Testis (tissue), 2 donors: ENCODE measurements at regions not wholly inside any gene's neighbourhood (a gene's known extent, or its start where the extent isn't known, plus 50 kb on each side); places are given as distances from the start of the nearest gene placed in this dataset.

Experiments
- DNase-seq: peaks from one replicate; pipeline ENCODE4 v3.0.0-alpha.2; 2019
- H3K27ac ChIP-seq, 2 donors: fragments of 200-600 bp; sonication (generic); one replicate each; pipeline ENCODE4 v1.5.1; 2019
- H3K27me3 ChIP-seq: fragments of 200-600 bp; sonication (generic); one replicate; pipeline ENCODE4 v1.5.1; 2019
- H3K36me3 ChIP-seq: fragments of 200-600 bp; sonication (generic); one replicate; pipeline ENCODE4 v1.5.1; 2017; ENCODE audit warnings: low read depth; ENCODE audit errors: missing control alignments
- H3K4me1 ChIP-seq: fragments of 200-600 bp; sonication (generic); one replicate; pipeline ENCODE4 v1.5.1; 2019
- H3K4me3 ChIP-seq, 2 donors: fragments of 200-600 bp; sonication (generic); one replicate each; pipeline ENCODE4 v1.5.1; 2017 to 2019
- H3K9me3 ChIP-seq: fragments of 200-600 bp; sonication (generic); one replicate; pipeline ENCODE4 v1.5.1; 2017
- POLR2A ChIP-seq: fragments of 450-650 bp; IDR thresholded peaks from one replicate; pipeline ENCODE4 v1.6.1; 2017; ENCODE audit warnings: antibody characterized with exemption, mild to moderate bottlenecking, moderate library complexity
- WGBS, 2 donors: methylation state at CpG; one replicate each; pipeline ENCODE4 v1.1.5; 2018; 5-methylcytosine and 5-hydroxymethylcytosine counted together
- intact Hi-C: fragments of 100-400 bp; cut with DNase I; formaldehyde crosslinking; loops from one replicate; pipeline ENCODE4 v1.15.1; 2023; ENCODE audit warnings: low total_unique reads
- TF ChIP-seq, protein P1 (sequence below), 3 experiments: fragments of 450-650 bp in 2 of 3; fragments of 200-600 bp in 1 of 3; sonication (generic) in 1 of 3; IDR thresholded peaks; one replicate each; pipeline ENCODE4 v1.5.1; 2016 to 2019; ENCODE audit warnings: antibody characterized with exemption in 3 of 3, mild to moderate bottlenecking in 2 of 3, moderate library complexity in 1 of 3

DNA sequence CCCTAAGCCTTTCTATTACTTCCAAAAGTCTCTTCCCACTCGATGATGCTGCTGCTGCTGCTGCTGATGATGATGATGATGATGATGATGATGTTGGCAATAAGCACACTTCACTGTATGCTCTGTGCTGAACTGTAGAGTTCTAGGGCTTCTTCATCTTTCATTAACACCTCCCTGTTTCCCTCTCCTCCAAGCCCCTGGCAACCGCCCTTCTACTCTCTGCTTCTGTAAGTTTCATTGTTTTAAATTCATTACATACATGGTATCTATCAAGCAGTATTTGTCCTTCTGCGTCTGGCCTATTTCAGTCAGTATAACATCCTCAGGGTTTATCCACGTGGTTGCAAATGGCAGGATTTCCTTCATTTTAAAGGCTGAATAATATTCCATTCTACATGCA, 100.2 kb downstream of the THBS2 start:
- WGBS, 2 donors: 90 to 96% methylated on average over 4 of the region's 4 CpGs
- DNase-seq: no peak
- H3K27me3 ChIP-seq: no peaks in the 10 kb centered on the region
- no peak overlapping the region for H3K4me3 ChIP-seq
- H3K4me1 ChIP-seq: no peaks in the 10 kb centered on the region
- no peak overlapping the region for H3K27ac ChIP-seq
- H3K9me3 ChIP-seq: no peaks in the 10 kb centered on the region
- no peak for TF ChIP-seq POLR2A
- TF ChIP-seq, protein P1, sequence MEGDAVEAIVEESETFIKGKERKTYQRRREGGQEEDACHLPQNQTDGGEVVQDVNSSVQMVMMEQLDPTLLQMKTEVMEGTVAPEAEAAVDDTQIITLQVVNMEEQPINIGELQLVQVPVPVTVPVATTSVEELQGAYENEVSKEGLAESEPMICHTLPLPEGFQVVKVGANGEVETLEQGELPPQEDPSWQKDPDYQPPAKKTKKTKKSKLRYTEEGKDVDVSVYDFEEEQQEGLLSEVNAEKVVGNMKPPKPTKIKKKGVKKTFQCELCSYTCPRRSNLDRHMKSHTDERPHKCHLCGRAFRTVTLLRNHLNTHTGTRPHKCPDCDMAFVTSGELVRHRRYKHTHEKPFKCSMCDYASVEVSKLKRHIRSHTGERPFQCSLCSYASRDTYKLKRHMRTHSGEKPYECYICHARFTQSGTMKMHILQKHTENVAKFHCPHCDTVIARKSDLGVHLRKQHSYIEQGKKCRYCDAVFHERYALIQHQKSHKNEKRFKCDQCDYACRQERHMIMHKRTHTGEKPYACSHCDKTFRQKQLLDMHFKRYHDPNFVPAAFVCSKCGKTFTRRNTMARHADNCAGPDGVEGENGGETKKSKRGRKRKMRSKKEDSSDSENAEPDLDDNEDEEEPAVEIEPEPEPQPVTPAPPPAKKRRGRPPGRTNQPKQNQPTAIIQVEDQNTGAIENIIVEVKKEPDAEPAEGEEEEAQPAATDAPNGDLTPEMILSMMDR (IDR thresholded peaks at IDR 0.05): no peak
- H3K36me3 ChIP-seq: no peaks in the 10 kb centered on the region
- intact Hi-C loops: no loop called here

DNA sequence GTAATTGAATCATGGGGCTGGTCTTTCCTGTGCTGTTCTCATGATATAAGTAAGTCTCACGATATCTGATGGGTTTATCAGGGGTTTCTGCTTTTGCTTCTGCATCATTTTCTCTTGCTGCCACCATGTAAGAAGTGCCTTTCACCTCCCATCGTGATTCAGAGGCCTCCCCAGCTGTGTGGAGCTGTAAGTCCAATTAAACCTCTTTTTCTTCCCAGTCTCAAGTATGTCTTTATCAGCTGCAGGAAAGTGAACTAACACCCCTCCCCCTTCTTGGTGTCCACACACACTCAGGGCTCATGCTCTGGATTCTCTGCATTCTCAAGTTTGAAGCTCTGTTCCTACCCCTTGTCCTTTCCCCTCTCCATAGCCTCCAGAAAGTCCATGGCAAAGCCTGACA, 107.1 kb downstream of the THBS2 start:
- H3K27me3 ChIP-seq: no peaks in the 10 kb centered on the region
- peaks cover 8% of the 10 kb centered on the region for H3K4me1 ChIP-seq
- no peak for DNase-seq
- whole genome bisulfite sequencing, 2 donors: 74 to 78% methylated on average over 2 of the region's 2 CpGs
- H3K9me3 ChIP-seq: no peaks in the 10 kb centered on the region
- H3K27ac ChIP-seq: no peak overlapping the region
- no peak for TF ChIP-seq POLR2A
- TF ChIP-seq, protein P1 (IDR thresholded peaks at IDR 0.05): no peak
- no peak overlapping the region for H3K4me3 ChIP-seq
- intact Hi-C loops: no loop called here
- no peaks in the 10 kb centered on the region for H3K36me3 ChIP-seq

DNA sequence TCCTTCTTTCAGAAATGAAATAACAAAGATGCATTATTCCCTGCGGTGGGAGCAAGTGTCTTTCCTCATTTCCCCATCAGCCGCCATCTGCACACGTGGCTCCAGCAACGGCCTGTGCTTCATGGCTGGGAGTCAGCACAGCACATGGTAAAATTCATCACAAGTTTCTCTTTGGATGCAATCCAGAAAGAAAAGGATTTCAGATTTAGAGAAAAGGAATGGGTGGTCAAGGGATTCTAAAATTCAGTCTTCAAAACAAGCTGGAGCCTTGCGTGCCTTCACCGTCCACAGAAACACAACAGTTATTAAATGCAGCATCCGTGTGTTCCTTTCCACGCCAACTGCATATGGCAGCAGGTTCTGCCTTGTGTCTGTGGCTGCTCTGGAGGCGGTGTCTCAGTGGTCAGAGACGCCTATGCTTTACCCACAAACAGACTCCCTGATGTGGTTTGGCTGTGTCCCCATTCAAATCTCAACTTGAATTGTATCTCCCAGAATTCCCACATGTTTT, 107.6 kb downstream of the THBS2 start:
- Histone ChIP-seq H3K36me3 (no peaks in the 10 kb centered on the region), H3K4me1 (peaks cover 8% of the 10 kb centered on the region), H3K9me3 (no peaks in the 10 kb centered on the region), H3K27ac (no peak overlapping the region), H3K27me3 (no peaks in the 10 kb centered on the region), H3K4me3 (no peak overlapping the region)
- intact Hi-C loops: no loop called here
- TF ChIP-seq, protein P1 (IDR thresholded peaks at IDR 0.05): no peak
- TF ChIP-seq POLR2A: no peak
- WGBS, 2 donors: 62 to 78% methylated on average over 10 of the region's 10 CpGs
- no peak for DNase-seq

DNA sequence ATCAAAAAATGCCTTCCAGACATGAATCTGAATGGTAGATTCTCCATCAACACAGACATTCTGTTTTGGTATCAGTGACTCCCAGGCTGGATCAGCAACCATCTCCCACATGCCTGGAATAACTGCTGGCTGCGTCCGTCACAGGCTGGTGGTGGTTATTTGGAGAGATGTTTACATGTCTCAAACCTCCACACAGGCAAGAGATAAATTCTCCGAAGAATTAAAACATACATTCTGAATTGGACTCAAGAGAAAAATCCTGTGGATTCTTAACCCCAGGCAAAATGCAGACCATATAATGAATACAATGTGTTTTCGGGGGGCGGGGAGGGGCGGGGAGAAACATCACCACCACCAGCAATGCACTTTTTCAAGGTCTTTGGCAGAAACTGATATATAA, 108.2 kb downstream of the THBS2 start:
- Histone ChIP-seq H3K27ac (no peak overlapping the region), H3K4me1 (peaks cover 8% of the 10 kb centered on the region), H3K27me3 (no peaks in the 10 kb centered on the region), H3K9me3 (no peaks in the 10 kb centered on the region), H3K4me3 (no peak overlapping the region), H3K36me3 (no peaks in the 10 kb centered on the region)
- TF ChIP-seq, protein P1 (IDR thresholded peaks at IDR 0.05): no peak
- TF ChIP-seq POLR2A: no peak
- no peak for DNase-seq
- WGBS, 2 donors: 52 to 66% methylated on average over 6 of the region's 6 CpGs
- intact Hi-C loops: no loop called here

DNA sequence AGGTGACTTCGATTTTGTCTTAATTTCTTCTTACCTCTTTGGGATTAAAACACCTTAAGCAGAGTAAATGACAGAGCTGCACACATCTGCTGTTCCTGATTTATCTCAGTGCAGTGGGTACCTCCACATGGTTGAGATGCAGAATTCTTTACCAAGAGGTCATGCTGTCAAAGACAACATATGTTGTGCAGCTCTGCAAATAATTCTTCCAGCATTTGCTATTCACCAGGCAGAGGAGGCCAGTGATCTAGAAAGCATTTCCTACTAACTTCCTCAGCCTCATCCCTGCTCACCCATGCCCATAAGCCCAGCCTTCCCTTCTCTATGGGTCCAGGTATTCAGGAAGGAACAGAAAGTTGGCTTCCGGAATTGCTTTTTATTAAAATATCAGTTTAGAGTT, 109.3 kb downstream of the THBS2 start:
- no peaks in the 10 kb centered on the region for H3K36me3 ChIP-seq
- no peaks in the 10 kb centered on the region for H3K9me3 ChIP-seq
- no peak overlapping the region for H3K4me3 ChIP-seq
- no peak overlapping the region for H3K27ac ChIP-seq
- intact Hi-C loops: no loop called here
- TF ChIP-seq, protein P1 (IDR thresholded peaks at IDR 0.05): no peak
- no peak for TF ChIP-seq POLR2A
- peaks cover 8% of the 10 kb centered on the region for H3K4me1 ChIP-seq
- WGBS, 2 donors: 92 to 95% methylated on average over 2 of the region's 2 CpGs
- DNase-seq: no peak
- no peaks in the 10 kb centered on the region for H3K27me3 ChIP-seq
